GM23338 (cell line): ENCODE measurements at regions not wholly inside any gene's neighbourhood (a gene's known extent, or its start where the extent isn't known, plus 50 kb on each side); places are given as distances from the start of the nearest gene placed in this dataset.

ENCODE experiments used
- ATAC-seq: fragments of 200-7000 bp; cut with Tn5 transposase; 3 replicates; pipeline ENCODE4 v1.9.1; 2020
- DNase-seq: peaks from one replicate; pipeline ENCODE4 v3.0.0-alpha.2; 2015; ENCODE audit warnings: low spot score
- H2AFZ ChIP-seq: fragments of 200-600 bp; sonication (generic); 2 replicates; pipeline ENCODE4 v1.8.0; 2016; ENCODE audit warnings: antibody characterized with exemption, mild to moderate bottlenecking, moderate library complexity
- H3F3A ChIP-seq: fragments of 200-600 bp; sonication (generic); replicated peaks from 2 replicates; pipeline ENCODE4 v1.8.0; 2017; ENCODE audit warnings: antibody characterized with exemption, mixed run types, low read depth
- H3K27ac ChIP-seq: fragments of 200-600 bp; sonication (generic); 2 replicates; pipeline ENCODE4 v1.6.1; 2016; ENCODE audit warnings: low read depth
- H3K27me3 ChIP-seq: fragments of 200-600 bp; sonication (generic); 2 replicates; pipeline ENCODE4 v1.8.0; 2016; ENCODE audit warnings: mild to moderate bottlenecking, mixed run types, moderate library complexity; ENCODE audit not compliant: insufficient read depth
- H3K36me3 ChIP-seq: fragments of 200-600 bp; sonication (generic); 2 replicates; pipeline ENCODE4 v1.8.0; 2016; ENCODE audit warnings: mild to moderate bottlenecking; ENCODE audit not compliant: insufficient read depth
- H3K4me1 ChIP-seq: fragments of 200-600 bp; sonication (generic); 2 replicates; pipeline ENCODE4 v1.8.0; 2016; ENCODE audit warnings: mild to moderate bottlenecking, moderate library complexity; ENCODE audit not compliant: insufficient read depth
- H3K4me2 ChIP-seq: fragments of 200-600 bp; sonication (generic); 2 replicates; pipeline ENCODE4 v1.7.1; 2017; ENCODE audit warnings: mixed run types
- H3K4me3 ChIP-seq: fragments of 200-600 bp; sonication (generic); 2 replicates; pipeline ENCODE4 v1.6.1; 2016; ENCODE audit warnings: mixed run types
- H3K79me2 ChIP-seq: fragments of 200-600 bp; sonication (generic); replicated peaks from 2 replicates; pipeline ENCODE4 v1.8.0; 2017; ENCODE audit warnings: mild to moderate bottlenecking; ENCODE audit not compliant: insufficient read depth
- H3K9me2 ChIP-seq: fragments of 200-600 bp; sonication (generic); 2 replicates; pipeline ENCODE4 v1.8.0; 2017; ENCODE audit not compliant: insufficient read depth
- H4K20me1 ChIP-seq: fragments of 200-600 bp; sonication (generic); replicated peaks from 2 replicates; pipeline ENCODE4 v1.8.0; 2017; ENCODE audit warnings: mild to moderate bottlenecking; ENCODE audit not compliant: insufficient read depth
- H3K27ac Mint-ChIP-seq: 2 replicates; pipeline ENCODE4 v1.8.0; 2020; ENCODE audit warnings: inconsistent platforms, mild to moderate bottlenecking, moderate library complexity, mixed read lengths
- H3K27me3 Mint-ChIP-seq: 3 replicates; pipeline ENCODE4 v1.8.0; 2022; ENCODE audit warnings: low read depth, mild to moderate bottlenecking, moderate library complexity, mixed read lengths, inconsistent platforms; ENCODE audit not compliant: insufficient read depth, poor library complexity
- H3K36me3 Mint-ChIP-seq: 3 replicates; pipeline ENCODE4 v1.8.0; 2021; ENCODE audit warnings: low read depth, mild to moderate bottlenecking, inconsistent platforms, moderate library complexity, mixed read lengths
- H3K4me1 Mint-ChIP-seq: 3 replicates; pipeline ENCODE4 v1.8.0; 2020; ENCODE audit warnings: mild to moderate bottlenecking, inconsistent platforms, mixed read lengths
- H3K4me3 Mint-ChIP-seq: 3 replicates; pipeline ENCODE4 v1.8.0; 2021; ENCODE audit warnings: moderate library complexity, mild to moderate bottlenecking, inconsistent platforms, mixed read lengths
- H3K9me3 Mint-ChIP-seq: 3 replicates; pipeline ENCODE4 v1.8.0; 2020; ENCODE audit warnings: moderate library complexity, mild to moderate bottlenecking, inconsistent platforms, mixed read lengths
- EZH2phosphoT487 ChIP-seq: fragments of 200-600 bp; sonication (generic); IDR thresholded peaks from one replicate; pipeline ENCODE4 v1.8.1; 2018; ENCODE audit warnings: antibody characterized with exemption; ENCODE audit not compliant: unreplicated experiment
- JUNB ChIP-seq: IDR thresholded peaks from one replicate; pipeline ENCODE4 v1.6.1; 2016; ENCODE audit warnings: antibody characterized with exemption; ENCODE audit not compliant: unreplicated experiment
- NANOG ChIP-seq: IDR thresholded peaks from 2 replicates; pipeline ENCODE4 v1.6.1; 2016; ENCODE audit warnings: antibody characterized with exemption, borderline replicate concordance
- POLR2AphosphoS5 ChIP-seq: IDR thresholded peaks from 2 replicates; pipeline ENCODE4 v1.6.1; 2016; ENCODE audit warnings: antibody characterized with exemption, low read depth
- STAT1 ChIP-seq: IDR thresholded peaks from one replicate; pipeline ENCODE4 v1.6.1; 2016; ENCODE audit warnings: antibody characterized with exemption; ENCODE audit not compliant: unreplicated experiment
- ZNF114 ChIP-seq: fragments of 250-450 bp; sonication (Bioruptor Pico); IDR thresholded peaks from 2 replicates; pipeline ENCODE4 v1.5.0; 2020; ENCODE audit warnings: mild to moderate bottlenecking, moderate library complexity
- ZNF331 ChIP-seq: fragments of 250-450 bp; sonication (Bioruptor Pico); IDR thresholded peaks from 2 replicates; pipeline ENCODE4 v1.5.0; 2020; ENCODE audit warnings: low read depth, mild to moderate bottlenecking, moderate library complexity
- TF ChIP-seq, protein P1 (sequence below), 2 experiments: fragments of 200-600 bp in 1 of 2; sonication (generic) in 1 of 2; conservative IDR thresholded peaks; 2 replicates each; pipeline versions ENCODE4 v1.5.1 to v1.6.1; 2016 to 2017; ENCODE audit warnings: antibody characterized with exemption in 2 of 2, low read depth in 2 of 2, mild to moderate bottlenecking in 2 of 2, moderate library complexity in 1 of 2
- TF ChIP-seq, protein P2 (sequence below): IDR thresholded peaks from 2 replicates; pipeline ENCODE4 v1.6.1; 2016; ENCODE audit warnings: antibody characterized with exemption
- TF ChIP-seq, protein P3 (sequence below): IDR thresholded peaks from one replicate; pipeline ENCODE4 v1.6.1; 2018; ENCODE audit warnings: antibody characterized with exemption; ENCODE audit not compliant: unreplicated experiment

DNA sequence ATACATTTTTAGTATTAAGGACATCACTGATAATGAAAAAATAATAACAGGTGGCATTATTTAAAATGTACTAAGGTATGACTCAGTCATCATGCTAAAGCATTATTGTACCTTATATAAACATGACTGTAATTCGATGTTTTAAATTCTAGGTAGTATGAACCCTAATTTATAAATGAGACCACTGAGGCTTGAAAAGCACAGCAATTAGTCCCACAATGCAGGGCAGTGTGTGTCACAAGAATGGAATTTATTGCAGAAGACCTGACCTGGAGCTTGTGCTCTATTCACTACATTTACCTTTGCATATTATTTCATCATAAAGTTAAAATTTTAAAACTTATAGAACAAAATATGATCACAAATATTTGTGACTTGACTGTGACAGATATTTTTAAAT, 358.5 kb upstream of the DSEL start (continued):
- TF ChIP-seq, protein P1, sequence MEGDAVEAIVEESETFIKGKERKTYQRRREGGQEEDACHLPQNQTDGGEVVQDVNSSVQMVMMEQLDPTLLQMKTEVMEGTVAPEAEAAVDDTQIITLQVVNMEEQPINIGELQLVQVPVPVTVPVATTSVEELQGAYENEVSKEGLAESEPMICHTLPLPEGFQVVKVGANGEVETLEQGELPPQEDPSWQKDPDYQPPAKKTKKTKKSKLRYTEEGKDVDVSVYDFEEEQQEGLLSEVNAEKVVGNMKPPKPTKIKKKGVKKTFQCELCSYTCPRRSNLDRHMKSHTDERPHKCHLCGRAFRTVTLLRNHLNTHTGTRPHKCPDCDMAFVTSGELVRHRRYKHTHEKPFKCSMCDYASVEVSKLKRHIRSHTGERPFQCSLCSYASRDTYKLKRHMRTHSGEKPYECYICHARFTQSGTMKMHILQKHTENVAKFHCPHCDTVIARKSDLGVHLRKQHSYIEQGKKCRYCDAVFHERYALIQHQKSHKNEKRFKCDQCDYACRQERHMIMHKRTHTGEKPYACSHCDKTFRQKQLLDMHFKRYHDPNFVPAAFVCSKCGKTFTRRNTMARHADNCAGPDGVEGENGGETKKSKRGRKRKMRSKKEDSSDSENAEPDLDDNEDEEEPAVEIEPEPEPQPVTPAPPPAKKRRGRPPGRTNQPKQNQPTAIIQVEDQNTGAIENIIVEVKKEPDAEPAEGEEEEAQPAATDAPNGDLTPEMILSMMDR (conservative IDR thresholded peaks at IDR 0.05; ENCODE audit: low read depth in 2 of 2): no peak
- TF ChIP-seq NANOG (no peak), ZNF331 (no peak), STAT1 (no peak)
- TF ChIP-seq, protein P2, sequence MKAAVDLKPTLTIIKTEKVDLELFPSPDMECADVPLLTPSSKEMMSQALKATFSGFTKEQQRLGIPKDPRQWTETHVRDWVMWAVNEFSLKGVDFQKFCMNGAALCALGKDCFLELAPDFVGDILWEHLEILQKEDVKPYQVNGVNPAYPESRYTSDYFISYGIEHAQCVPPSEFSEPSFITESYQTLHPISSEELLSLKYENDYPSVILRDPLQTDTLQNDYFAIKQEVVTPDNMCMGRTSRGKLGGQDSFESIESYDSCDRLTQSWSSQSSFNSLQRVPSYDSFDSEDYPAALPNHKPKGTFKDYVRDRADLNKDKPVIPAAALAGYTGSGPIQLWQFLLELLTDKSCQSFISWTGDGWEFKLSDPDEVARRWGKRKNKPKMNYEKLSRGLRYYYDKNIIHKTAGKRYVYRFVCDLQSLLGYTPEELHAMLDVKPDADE: no peak
- TF ChIP-seq, protein P3, sequence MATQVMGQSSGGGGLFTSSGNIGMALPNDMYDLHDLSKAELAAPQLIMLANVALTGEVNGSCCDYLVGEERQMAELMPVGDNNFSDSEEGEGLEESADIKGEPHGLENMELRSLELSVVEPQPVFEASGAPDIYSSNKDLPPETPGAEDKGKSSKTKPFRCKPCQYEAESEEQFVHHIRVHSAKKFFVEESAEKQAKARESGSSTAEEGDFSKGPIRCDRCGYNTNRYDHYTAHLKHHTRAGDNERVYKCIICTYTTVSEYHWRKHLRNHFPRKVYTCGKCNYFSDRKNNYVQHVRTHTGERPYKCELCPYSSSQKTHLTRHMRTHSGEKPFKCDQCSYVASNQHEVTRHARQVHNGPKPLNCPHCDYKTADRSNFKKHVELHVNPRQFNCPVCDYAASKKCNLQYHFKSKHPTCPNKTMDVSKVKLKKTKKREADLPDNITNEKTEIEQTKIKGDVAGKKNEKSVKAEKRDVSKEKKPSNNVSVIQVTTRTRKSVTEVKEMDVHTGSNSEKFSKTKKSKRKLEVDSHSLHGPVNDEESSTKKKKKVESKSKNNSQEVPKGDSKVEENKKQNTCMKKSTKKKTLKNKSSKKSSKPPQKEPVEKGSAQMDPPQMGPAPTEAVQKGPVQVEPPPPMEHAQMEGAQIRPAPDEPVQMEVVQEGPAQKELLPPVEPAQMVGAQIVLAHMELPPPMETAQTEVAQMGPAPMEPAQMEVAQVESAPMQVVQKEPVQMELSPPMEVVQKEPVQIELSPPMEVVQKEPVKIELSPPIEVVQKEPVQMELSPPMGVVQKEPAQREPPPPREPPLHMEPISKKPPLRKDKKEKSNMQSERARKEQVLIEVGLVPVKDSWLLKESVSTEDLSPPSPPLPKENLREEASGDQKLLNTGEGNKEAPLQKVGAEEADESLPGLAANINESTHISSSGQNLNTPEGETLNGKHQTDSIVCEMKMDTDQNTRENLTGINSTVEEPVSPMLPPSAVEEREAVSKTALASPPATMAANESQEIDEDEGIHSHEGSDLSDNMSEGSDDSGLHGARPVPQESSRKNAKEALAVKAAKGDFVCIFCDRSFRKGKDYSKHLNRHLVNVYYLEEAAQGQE: no peak

DNA sequence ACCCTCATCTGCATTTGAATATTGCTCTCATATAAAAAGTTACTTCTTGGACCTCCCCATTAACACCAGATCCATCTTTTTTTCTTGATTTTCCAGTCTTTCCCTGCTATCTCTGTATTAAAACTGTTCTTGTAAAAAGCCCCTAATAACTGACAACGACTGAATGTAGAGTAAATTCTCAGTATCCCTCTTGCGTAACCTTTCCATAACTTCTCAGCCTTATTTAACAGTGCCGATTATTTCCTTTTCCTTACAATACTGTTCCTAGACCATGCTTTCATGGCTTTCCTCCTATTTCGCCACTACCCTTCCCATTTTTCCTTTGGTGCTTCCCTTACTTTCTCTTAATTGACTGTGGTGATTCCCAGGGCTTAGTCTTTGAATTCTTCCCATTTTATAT, 348.9 kb upstream of the DSEL start:
- no peaks in the 10 kb centered on the region for H3K27me3 ChIP-seq
- H3K27me3 Mint-ChIP-seq: no peaks in the 10 kb centered on the region
- H3K36me3 Mint-ChIP-seq: no peaks in the 10 kb centered on the region
- H3K27ac ChIP-seq: no peak overlapping the region
- H3K4me1 Mint-ChIP-seq: 0 out of 3 replicates have a peak, but pooled peaks cover 5% of the 10 kb centered on the region
- no peaks in the 10 kb centered on the region for H3F3A ChIP-seq
- no peak overlapping the region for H3K4me2 ChIP-seq
- H2AFZ ChIP-seq: no peak overlapping the region
- no peak overlapping the region for H3K4me3 ChIP-seq
- H3K4me1 ChIP-seq: no peaks in the 10 kb centered on the region
- no peak for TF ChIP-seq STAT1
- no peak for TF ChIP-seq POLR2AphosphoS5
- no peak for TF ChIP-seq EZH2phosphoT487
- no peak for TF ChIP-seq ZNF114 (CRISPR knock-in tag)
- TF ChIP-seq JUNB: no peak
- TF ChIP-seq, protein P1 (conservative IDR thresholded peaks at IDR 0.05; ENCODE audit: low read depth in 2 of 2): no peak
- H3K9me2 ChIP-seq: no peaks in the 10 kb centered on the region
- H3K27ac Mint-ChIP-seq: no peak overlapping the region; the same call in 1 of the 2 replicates
- H3K79me2 ChIP-seq: no peaks in the 10 kb centered on the region
- no peak overlapping the region for H3K4me3 Mint-ChIP-seq
- no peaks in the 10 kb centered on the region for H4K20me1 ChIP-seq
- ATAC-seq: no peak
- H3K36me3 ChIP-seq: no peaks in the 10 kb centered on the region
- DNase-seq: no peak
- H3K9me3 Mint-ChIP-seq: peaks cover 2% of the 10 kb centered on the region; the same call in 2 of the 3 replicates
